ENCODE measurements at regions not wholly inside any gene's neighbourhood (a gene's known extent, or its start where the extent isn't known, plus 50 kb on each side); places are given as distances from the start of the nearest gene placed in this dataset.

DNA sequence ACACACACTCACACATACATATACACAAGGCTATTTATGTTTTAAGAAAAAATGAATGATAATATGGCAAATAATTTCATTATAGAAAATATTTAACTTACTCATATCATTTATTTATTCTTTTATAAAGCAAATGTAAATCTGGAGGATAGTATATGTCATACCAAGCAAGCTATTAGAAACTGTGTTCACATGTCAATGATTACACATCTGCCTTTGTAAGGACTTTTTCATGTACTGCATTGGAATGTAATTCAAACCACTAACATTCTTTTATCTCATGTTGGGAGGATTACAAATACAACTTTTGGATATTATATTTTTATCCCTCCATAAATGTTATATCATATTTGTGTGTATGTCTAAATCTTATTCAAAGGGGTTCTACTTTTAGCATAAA is 1887.4 kb downstream of the NCAM2 start:
- TF ChIP-seq, protein P1, sequence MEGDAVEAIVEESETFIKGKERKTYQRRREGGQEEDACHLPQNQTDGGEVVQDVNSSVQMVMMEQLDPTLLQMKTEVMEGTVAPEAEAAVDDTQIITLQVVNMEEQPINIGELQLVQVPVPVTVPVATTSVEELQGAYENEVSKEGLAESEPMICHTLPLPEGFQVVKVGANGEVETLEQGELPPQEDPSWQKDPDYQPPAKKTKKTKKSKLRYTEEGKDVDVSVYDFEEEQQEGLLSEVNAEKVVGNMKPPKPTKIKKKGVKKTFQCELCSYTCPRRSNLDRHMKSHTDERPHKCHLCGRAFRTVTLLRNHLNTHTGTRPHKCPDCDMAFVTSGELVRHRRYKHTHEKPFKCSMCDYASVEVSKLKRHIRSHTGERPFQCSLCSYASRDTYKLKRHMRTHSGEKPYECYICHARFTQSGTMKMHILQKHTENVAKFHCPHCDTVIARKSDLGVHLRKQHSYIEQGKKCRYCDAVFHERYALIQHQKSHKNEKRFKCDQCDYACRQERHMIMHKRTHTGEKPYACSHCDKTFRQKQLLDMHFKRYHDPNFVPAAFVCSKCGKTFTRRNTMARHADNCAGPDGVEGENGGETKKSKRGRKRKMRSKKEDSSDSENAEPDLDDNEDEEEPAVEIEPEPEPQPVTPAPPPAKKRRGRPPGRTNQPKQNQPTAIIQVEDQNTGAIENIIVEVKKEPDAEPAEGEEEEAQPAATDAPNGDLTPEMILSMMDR (IDR thresholded peaks at IDR 0.05), result no peak
- ATAC-seq, result no peak
- no peak for DNase-seq
- H3K36me3 ChIP-seq (ENCODE audit: low read depth), result no peaks in the 10 kb centered on the region
- intact Hi-C loops (cut with DNase I, micrococcal nuclease), result no loop called here
- no peaks in the 10 kb centered on the region for H3K4me1 ChIP-seq (ENCODE audit: low read depth)
- H3K9me3 ChIP-seq, result peaks cover 42% of the 10 kb centered on the region
- no peak overlapping the region for H3K4me3 ChIP-seq

DNA sequence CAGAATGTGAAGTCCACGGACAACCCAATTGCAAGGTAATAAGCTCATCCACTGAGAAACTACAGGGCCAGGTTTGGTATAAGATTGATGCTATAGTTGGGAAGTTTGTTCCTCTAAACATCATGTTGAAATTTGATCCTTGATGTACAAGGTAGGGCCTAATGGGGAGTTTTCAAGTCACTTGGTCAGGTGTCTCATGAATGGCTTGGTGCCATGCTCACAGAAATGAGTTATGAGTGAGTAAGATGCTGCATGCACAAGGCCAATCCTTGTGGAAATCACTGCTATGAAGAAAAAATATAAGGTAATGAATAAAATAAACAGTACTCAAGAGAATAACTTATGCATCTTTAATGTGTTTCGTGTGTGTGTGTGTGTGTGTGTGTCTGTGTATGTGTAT is 1891.2 kb downstream of the NCAM2 start:
- DNase-seq (no peak), ATAC-seq (no peak)
- peaks cover 33% of the 10 kb centered on the region for H3K9me3 ChIP-seq
- no peaks in the 10 kb centered on the region for H3K4me1 ChIP-seq (ENCODE audit: low read depth)
- H3K4me3 ChIP-seq, result no peak overlapping the region
- no peaks in the 10 kb centered on the region for H3K36me3 ChIP-seq (ENCODE audit: low read depth)
- intact Hi-C loops (cut with DNase I, micrococcal nuclease), result no loop called here
- TF ChIP-seq, protein P1 (IDR thresholded peaks at IDR 0.05), result no peak

DNA sequence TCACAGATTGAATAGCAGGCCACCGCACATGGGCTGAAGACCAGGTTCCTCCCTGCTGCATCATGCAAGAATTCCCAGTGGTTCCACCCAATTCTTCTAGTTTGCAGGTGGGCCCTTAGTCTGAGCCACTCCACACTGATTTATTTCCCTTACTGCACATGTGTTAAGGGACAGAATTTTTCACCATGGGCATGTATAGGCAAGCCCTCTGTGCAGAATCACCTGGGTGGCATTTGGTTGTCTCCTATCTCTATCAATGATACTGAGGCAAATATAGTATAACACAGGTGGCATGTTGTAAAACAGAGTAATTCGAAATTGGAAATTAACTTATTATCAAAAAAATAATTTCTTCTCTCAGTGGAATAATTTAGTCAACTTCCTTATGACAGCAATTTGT is 1892.4 kb downstream of the NCAM2 start:
- peaks cover 32% of the 10 kb centered on the region for H3K9me3 ChIP-seq
- intact Hi-C loops (cut with DNase I, micrococcal nuclease), result no loop called here
- DNase-seq (no peak), ATAC-seq (no peak)
- H3K36me3 ChIP-seq (ENCODE audit: low read depth), result no peaks in the 10 kb centered on the region
- H3K4me3 ChIP-seq, result no peak overlapping the region
- H3K4me1 ChIP-seq (ENCODE audit: low read depth), result no peaks in the 10 kb centered on the region
- TF ChIP-seq, protein P1 (IDR thresholded peaks at IDR 0.05), result no peak

DNA sequence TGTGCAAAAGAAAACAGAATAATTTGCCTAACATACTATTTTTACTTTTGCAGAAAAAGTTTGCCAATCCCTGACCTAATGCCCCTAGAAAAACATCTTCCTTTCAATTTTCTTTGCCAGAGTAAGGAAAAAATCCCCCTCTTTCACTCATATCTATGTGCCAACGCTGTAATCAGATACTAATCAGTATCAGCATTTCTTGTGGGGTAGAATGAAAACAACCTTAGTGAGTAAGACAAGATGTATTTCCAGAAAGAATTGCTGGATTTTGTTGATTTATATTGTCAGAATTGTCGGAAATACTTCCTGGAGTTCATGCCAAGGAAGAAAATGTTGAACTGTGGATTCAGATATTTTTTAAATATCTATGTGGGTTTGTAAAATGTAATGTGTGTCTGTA is 1893.8 kb downstream of the NCAM2 start:
- DNase-seq (no peak), ATAC-seq (no peak)
- H3K4me3 ChIP-seq, result no peak overlapping the region
- H3K9me3 ChIP-seq, result peaks cover 32% of the 10 kb centered on the region
- TF ChIP-seq, protein P1 (IDR thresholded peaks at IDR 0.05), result no peak
- H3K36me3 ChIP-seq (ENCODE audit: low read depth), result no peaks in the 10 kb centered on the region
- intact Hi-C loops (cut with DNase I, micrococcal nuclease), result no loop called here
- H3K4me1 ChIP-seq (ENCODE audit: low read depth), result no peaks in the 10 kb centered on the region

DNA sequence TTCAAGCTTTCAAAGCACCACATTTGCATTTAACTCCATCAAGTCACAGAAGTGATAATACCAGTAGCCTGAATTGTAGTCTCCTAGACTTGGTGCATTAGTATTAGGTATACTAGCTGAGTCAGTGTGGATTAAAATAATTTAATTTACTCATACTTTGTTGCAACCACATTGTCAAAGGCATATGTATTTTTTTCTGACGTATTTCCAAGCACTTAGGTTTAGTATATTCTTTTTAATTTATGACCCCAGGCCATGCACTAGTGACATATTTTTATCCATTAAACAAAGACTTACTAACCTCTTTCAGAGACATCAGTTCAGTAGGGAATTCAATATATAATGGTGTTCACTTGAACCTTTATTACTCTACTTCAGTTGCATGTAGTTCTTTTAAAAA is 1894.5 kb downstream of the NCAM2 start:
- H3K9me3 ChIP-seq, result peaks cover 31% of the 10 kb centered on the region

More for the DNA sequence above, 1894.5 kb downstream of the NCAM2 start:
- Histone ChIP-seq H3K36me3 (ENCODE audit: low read depth) (no peaks in the 10 kb centered on the region), H3K4me3 (no peak overlapping the region), H3K4me1 (ENCODE audit: low read depth) (no peaks in the 10 kb centered on the region)
- no peak for ATAC-seq
- intact Hi-C loops (cut with DNase I, micrococcal nuclease), result no loop called here
- DNase-seq, result no peak
- TF ChIP-seq, protein P1 (IDR thresholded peaks at IDR 0.05), result no peak

Data from mucosa of descending colon (tissue), 3 donors.